BJ (cell line): ENCODE measurements at regions not wholly inside any gene's neighbourhood (a gene's known extent, or its start where the extent isn't known, plus 50 kb on each side); places are given as distances from the start of the nearest gene placed in this dataset.

Experiments
- CTCF ChIA-PET: fragments of 350-600 bp; formaldehyde crosslinking; extraction: SDS; loops from one replicate; lab custom pipeline; 2021; ENCODE audit warnings: antibody characterized with exemption, inconsistent platforms; lab: Yijun Ruan, JAX
- POLR2A ChIA-PET: fragments of 300-600 bp; sonication (Branson Sonifier 250); formaldehyde crosslinking; extraction: SDS; loops from one replicate; lab custom pipeline; 2021; ENCODE audit warnings: antibody characterized with exemption; lab: Charles Lee
- DNase-seq: peaks from one replicate; pipeline ENCODE4 v3.0.0-alpha.2; 2011; ENCODE audit warnings: low read depth
- H3K27me3 ChIP-seq: 2 replicates; pipeline ENCODE4 v1.6.0; 2011; ENCODE audit warnings: low read length; ENCODE audit not compliant: control insufficient read depth, insufficient read depth
- H3K36me3 ChIP-seq: 2 replicates; pipeline ENCODE4 v1.5.1; 2011; ENCODE audit warnings: low read length; ENCODE audit not compliant: control insufficient read depth, insufficient read depth
- H3K4me3 ChIP-seq: 2 replicates; pipeline ENCODE4 v1.5.1; 2011; ENCODE audit warnings: low read depth, mild to moderate bottlenecking, control low read depth, low read length
- CTCF ChIP-seq: IDR thresholded peaks from 2 replicates; pipeline ENCODE4 v1.5.1; 2011; ENCODE audit warnings: low read depth, mild to moderate bottlenecking, control low read depth, inconsistent platforms, low read length, moderate library complexity; ENCODE audit not compliant: insufficient read depth

GRCh38 chr18:43757273-43757672, 480.0 kb upstream of the SYT4 start:
- TF ChIP-seq CTCF, result no peak
- Histone ChIP-seq H3K4me3 (no peak overlapping the region), H3K36me3 (no peaks in the 10 kb centered on the region), H3K27me3 (no peaks in the 10 kb centered on the region)
- DNase-seq, result no peak
- POLR2A ChIA-PET, result no interaction called here
- CTCF ChIA-PET, result no interaction called here

GRCh38 chr18:43758734-43759133, 481.4 kb upstream of the SYT4 start:
- Histone ChIP-seq H3K27me3 (no peaks in the 10 kb centered on the region), H3K4me3 (no peak overlapping the region), H3K36me3 (no peaks in the 10 kb centered on the region)
- ChIA-PET CTCF (no interaction called here), POLR2A (no interaction called here)
- DNase-seq, result no peak
- TF ChIP-seq CTCF, result no peak

- POLR2A ChIA-PET, result no interaction called here
Measured at GRCh38 chr18:43760010-43760409, 482.7 kb upstream of the SYT4 start.

GRCh38 chr18:43772907-43773306, 495.6 kb upstream of the SYT4 start:
- ChIA-PET CTCF (no interaction called here), POLR2A (no interaction called here)
- TF ChIP-seq CTCF, result no peak
- Histone ChIP-seq H3K4me3 (no peak overlapping the region), H3K36me3 (no peaks in the 10 kb centered on the region), H3K27me3 (no peaks in the 10 kb centered on the region)
- DNase-seq, result no peak

More at GRCh38 chr18:43760010-43760409, 482.7 kb upstream of the SYT4 start:
- CTCF ChIA-PET, result no interaction called here
- Histone ChIP-seq H3K27me3 (no peaks in the 10 kb centered on the region), H3K4me3 (no peak overlapping the region), H3K36me3 (no peaks in the 10 kb centered on the region)
- no peak for TF ChIP-seq CTCF
- no peak for DNase-seq

- ChIA-PET POLR2A (no interaction called here), CTCF (interaction anchor here (0.8 kb wide), 1 partner anchor 11 kb away, joined by 3 read pairs; no protein-coding TSS in a partner anchor)
- Histone ChIP-seq H3K36me3 (no peaks in the 10 kb centered on the region), H3K27me3 (no peaks in the 10 kb centered on the region), H3K4me3 (no peak overlapping the region)
- no peak for DNase-seq
- TF ChIP-seq CTCF, result no peak
Measured at GRCh38 chr18:43774497-43774896, 497.2 kb upstream of the SYT4 start.
